ENCODE measurements at regions not wholly inside any gene's neighbourhood (a gene's known extent, or its start where the extent isn't known, plus 50 kb on each side); places are given as distances from the start of the nearest gene placed in this dataset.

- TF ChIP-seq FOXA1 (IDR thresholded peaks at IDR 0.05) (no peak), PKNOX1 (IDR thresholded peaks at IDR 0.05) (no peak), FOXK2 (IDR thresholded peaks at IDR 0.05) (no peak), ELF4 (IDR thresholded peaks at IDR 0.05) (no peak), SP1 (IDR thresholded peaks at IDR 0.05) (no peak), TARDBP (IDR thresholded peaks at IDR 0.05) (no peak), LEF1 (IDR thresholded peaks at IDR 0.05; ENCODE audit: borderline replicate concordance) (no peak), FOXM1 (IDR thresholded peaks at IDR 0.05; ENCODE audit: borderline replicate concordance) (no peak), SUZ12 (IDR thresholded peaks at IDR 0.05) (no peak), CTBP1 (IDR thresholded peaks at IDR 0.05; ENCODE audit: borderline replicate concordance) (no peak)
These were observed 50.2 kb upstream of the KCNMB1 start for GRCh38 chr5:170439223-170439943.

Measured in HEK293T (cell line).